Nucleus accumbens (tissue), 56 donors: ENCODE measurements at regions not wholly inside any gene's neighbourhood (a gene's known extent, or its start where the extent isn't known, plus 50 kb on each side); places are given as distances from the start of the nearest gene placed in this dataset.

ENCODE experiments used
- DNase-seq, 56 donors: peaks; one replicate each; lab custom pipeline; 2025; lab: John Stamatoyannopoulos, UW

GRCh38 chr1:13921190-13921589, 221.2 kb downstream of the PRDM2 start:
- no peak for DNase-seq

- no peak for DNase-seq
These were observed 222.6 kb downstream of the PRDM2 start for GRCh38 chr1:13922466-13923110.

- no peak for DNase-seq
These were observed 226.6 kb downstream of the PRDM2 start for GRCh38 chr1:13926556-13926955.

- no peak for DNase-seq
These were observed 227.7 kb downstream of the PRDM2 start for GRCh38 chr1:13927736-13928135.

- no peak for DNase-seq
These were observed 229.3 kb downstream of the PRDM2 start for GRCh38 chr1:13929313-13929712.

- no peak for DNase-seq
These were observed 230.2 kb downstream of the PRDM2 start for GRCh38 chr1:13930151-13930550.

GRCh38 chr1:13931226-13931625, 231.2 kb downstream of the PRDM2 start:
- DNase-seq: no peak

GRCh38 chr1:13935336-13935735, 235.3 kb downstream of the PRDM2 start:
- DNase-seq: no peak

- DNase-seq: no peak
These were observed 241.3 kb downstream of the PRDM2 start for GRCh38 chr1:13941315-13941714.

- no peak for DNase-seq
These were observed 243.1 kb downstream of the PRDM2 start for GRCh38 chr1:13943055-13943454.

GRCh38 chr1:13945856-13946255, 245.9 kb downstream of the PRDM2 start:
- DNase-seq: no peak

- DNase-seq: no peak
These were observed 247.7 kb downstream of the PRDM2 start for GRCh38 chr1:13947658-13948057.

GRCh38 chr1:13948396-13948795, 248.4 kb downstream of the PRDM2 start:
- no peak for DNase-seq

- DNase-seq: no peak
These were observed 249.0 kb downstream of the PRDM2 start for GRCh38 chr1:13948888-13949391.

- no peak for DNase-seq
These were observed 249.6 kb downstream of the PRDM2 start for GRCh38 chr1:13949546-13949945.

- no peak for DNase-seq
These were observed 250.6 kb downstream of the PRDM2 start for GRCh38 chr1:13950637-13951036.

- no peak for DNase-seq
These were observed 252.1 kb downstream of the PRDM2 start for GRCh38 chr1:13951793-13952751.

- no peak for DNase-seq
These were observed 253.0 kb downstream of the PRDM2 start for GRCh38 chr1:13952985-13953384.

GRCh38 chr1:13956393-13956792, 256.4 kb downstream of the PRDM2 start:
- DNase-seq: no peak

GRCh38 chr1:13960375-13960987, 260.5 kb downstream of the PRDM2 start:
- peak in 47 of 56 donors; percentile 2 to 87 (median 36) for DNase-seq

GRCh38 chr1:13964768-13965167, 264.8 kb downstream of the PRDM2 start:
- DNase-seq: no peak
